NCI-H1048 (cell line): ENCODE measurements at regions not wholly inside any gene's neighbourhood (a gene's known extent, or its start where the extent isn't known, plus 50 kb on each side); places are given as distances from the start of the nearest gene placed in this dataset.

Experiments
- DNase-seq: peaks from one replicate; lab custom pipeline; 2025; lab: John Stamatoyannopoulos, UW

- no peak for DNase-seq
Observed at GRCh38 chr6:104321301-104321700, 538.4 kb downstream of the HACE1 start.

- no peak for DNase-seq
Observed at GRCh38 chr6:104320896-104321295, 538.8 kb downstream of the HACE1 start.

- DNase-seq: no peak
Observed at GRCh38 chr6:104312851-104313250, 546.9 kb downstream of the HACE1 start.

- DNase-seq: no peak
Observed at GRCh38 chr6:104306211-104306610, 553.5 kb downstream of the HACE1 start.

GRCh38 chr6:104305206-104305605, 554.5 kb downstream of the HACE1 start:
- no peak for DNase-seq

- DNase-seq: no peak
Observed at GRCh38 chr6:104301951-104302350, 557.8 kb downstream of the HACE1 start.

- DNase-seq: no peak
Observed at GRCh38 chr6:104286641-104287040, 573.1 kb downstream of the HACE1 start.

GRCh38 chr6:104284872-104285271, 574.8 kb downstream of the HACE1 start:
- no peak for DNase-seq

- no peak for DNase-seq
Observed at GRCh38 chr6:104282581-104282980, 577.1 kb downstream of the HACE1 start.

- DNase-seq: no peak
Observed at GRCh38 chr6:104281370-104281769, 578.3 kb downstream of the HACE1 start.

- DNase-seq: no peak
Observed at GRCh38 chr6:104268389-104268788, 591.3 kb downstream of the HACE1 start.

- no peak for DNase-seq
Observed at GRCh38 chr6:104266922-104267321, 592.8 kb downstream of the HACE1 start.

- no peak for DNase-seq
Observed at GRCh38 chr6:104256646-104257045, 603.1 kb downstream of the HACE1 start.

- no peak for DNase-seq
Observed at GRCh38 chr6:104253236-104253635, 606.5 kb downstream of the HACE1 start.

GRCh38 chr6:104252276-104252675, 607.4 kb downstream of the HACE1 start:
- DNase-seq: no peak

GRCh38 chr6:104251651-104252050, 608.1 kb downstream of the HACE1 start:
- no peak for DNase-seq

- no peak for DNase-seq
Observed at GRCh38 chr6:104240865-104241264, 618.9 kb downstream of the HACE1 start.

- DNase-seq: no peak
Observed at GRCh38 chr6:104239971-104240370, 619.7 kb downstream of the HACE1 start.

GRCh38 chr6:104229057-104229456, 630.7 kb downstream of the HACE1 start:
- no peak for DNase-seq

GRCh38 chr6:104227508-104227907, 632.2 kb downstream of the HACE1 start:
- no peak for DNase-seq

- no peak for DNase-seq
Observed at GRCh38 chr6:104226790-104227446, 632.8 kb downstream of the HACE1 start.

GRCh38 chr6:104218116-104218515, 641.6 kb downstream of the HACE1 start:
- peak; percentile 28 for DNase-seq

GRCh38 chr6:104214901-104215300, 644.8 kb downstream of the HACE1 start:
- no peak for DNase-seq

- DNase-seq: no peak
Observed at GRCh38 chr6:104212977-104213668, 646.6 kb downstream of the HACE1 start.
